ENCODE measurements at regions not wholly inside any gene's neighbourhood (a gene's known extent, or its start where the extent isn't known, plus 50 kb on each side); places are given as distances from the start of the nearest gene placed in this dataset.

- Histone ChIP-seq H3K4me2 (replicated peaks; ENCODE audit: extremely low read depth, low read length, poor library complexity, severe bottlenecking) (no peak overlapping the region), H3K9me3 (replicated peaks in 1 of 2; ENCODE audit: control insufficient read depth in 1 of 2, insufficient read depth in 1 of 2, low read length in 2 of 2) (peaks cover 9 to 12% of the 10 kb centered on the region in 2 donors), H3K36me3 (replicated peaks in 1 of 2; ENCODE audit: control insufficient read depth in 1 of 2, insufficient read depth in 2 of 2, low read length in 2 of 2) (no peaks in the 10 kb centered on the region), H3K4me1 (ENCODE audit: control insufficient read depth in 1 of 2, insufficient read depth in 2 of 2, low read length in 2 of 2) (no peaks in the 10 kb centered on the region), H4K20me1 (ENCODE audit: insufficient read depth, low read length) (no peaks in the 10 kb centered on the region), H3K9ac (ENCODE audit: insufficient read depth, low read length, poor library complexity, severe bottlenecking) (no peak overlapping the region), H3K4me3 (replicated peaks in 1 of 3; ENCODE audit: low read depth in 2 of 3, low read length in 3 of 3) (no peak overlapping the region), H3K27ac (ENCODE audit: low read depth in 1 of 2, low read length in 2 of 2) (no peak overlapping the region), H3K79me2 (ENCODE audit: insufficient read depth, low read length) (no peaks in the 10 kb centered on the region), H3K27me3 (ENCODE audit: control insufficient read depth in 2 of 2, insufficient read depth in 2 of 2, low read length in 2 of 2) (no peaks in the 10 kb centered on the region), H2AFZ (ENCODE audit: insufficient read depth, low read depth, low read length, poor library complexity, severe bottlenecking) (no peak overlapping the region)
- Mint-ChIP-seq H3K4me3 (no peak overlapping the region), H3K9me3 (peaks cover 0 to 17% (median 7%) of the 10 kb centered on the region in 7 donors), H3K4me1 (no peaks in the 10 kb centered on the region), H3K36me3 (no peaks in the 10 kb centered on the region), H3K27ac (no peak overlapping the region), H3K27me3 (ENCODE audit: low read depth in 3 of 3) (no peaks in the 10 kb centered on the region)
- DNase-seq: no peak
- TF ChIP-seq, protein P1, sequence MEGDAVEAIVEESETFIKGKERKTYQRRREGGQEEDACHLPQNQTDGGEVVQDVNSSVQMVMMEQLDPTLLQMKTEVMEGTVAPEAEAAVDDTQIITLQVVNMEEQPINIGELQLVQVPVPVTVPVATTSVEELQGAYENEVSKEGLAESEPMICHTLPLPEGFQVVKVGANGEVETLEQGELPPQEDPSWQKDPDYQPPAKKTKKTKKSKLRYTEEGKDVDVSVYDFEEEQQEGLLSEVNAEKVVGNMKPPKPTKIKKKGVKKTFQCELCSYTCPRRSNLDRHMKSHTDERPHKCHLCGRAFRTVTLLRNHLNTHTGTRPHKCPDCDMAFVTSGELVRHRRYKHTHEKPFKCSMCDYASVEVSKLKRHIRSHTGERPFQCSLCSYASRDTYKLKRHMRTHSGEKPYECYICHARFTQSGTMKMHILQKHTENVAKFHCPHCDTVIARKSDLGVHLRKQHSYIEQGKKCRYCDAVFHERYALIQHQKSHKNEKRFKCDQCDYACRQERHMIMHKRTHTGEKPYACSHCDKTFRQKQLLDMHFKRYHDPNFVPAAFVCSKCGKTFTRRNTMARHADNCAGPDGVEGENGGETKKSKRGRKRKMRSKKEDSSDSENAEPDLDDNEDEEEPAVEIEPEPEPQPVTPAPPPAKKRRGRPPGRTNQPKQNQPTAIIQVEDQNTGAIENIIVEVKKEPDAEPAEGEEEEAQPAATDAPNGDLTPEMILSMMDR (IDR thresholded peaks at IDR 0.05): no peak
- WGBS (ENCODE audit: insufficient coverage): 100% methylated on average over 1 of the region's 3 CpGs
- intact Hi-C loops (cut with micrococcal nuclease): no loop called here
Measured at GRCh38 chr4:187415231-187415630, 580.3 kb upstream of the ZFP42 start.

GRCh38 chr4:187416216-187416615, 579.4 kb upstream of the ZFP42 start:
- no peaks in the 10 kb centered on the region for H3K27me3 Mint-ChIP-seq (ENCODE audit: low read depth in 3 of 3)
- Histone ChIP-seq H3K4me1 (ENCODE audit: control insufficient read depth in 1 of 2, insufficient read depth in 2 of 2, low read length in 2 of 2) (no peaks in the 10 kb centered on the region), H4K20me1 (ENCODE audit: insufficient read depth, low read length) (no peaks in the 10 kb centered on the region), H3K4me2 (replicated peaks; ENCODE audit: extremely low read depth, low read length, poor library complexity, severe bottlenecking) (no peak overlapping the region), H3K9ac (ENCODE audit: insufficient read depth, low read length, poor library complexity, severe bottlenecking) (no peak overlapping the region), H3K36me3 (replicated peaks in 1 of 2; ENCODE audit: control insufficient read depth in 1 of 2, insufficient read depth in 2 of 2, low read length in 2 of 2) (no peaks in the 10 kb centered on the region), H3K79me2 (ENCODE audit: insufficient read depth, low read length) (no peaks in the 10 kb centered on the region), H3K27me3 (ENCODE audit: control insufficient read depth in 2 of 2, insufficient read depth in 2 of 2, low read length in 2 of 2) (no peaks in the 10 kb centered on the region), H3K27ac (ENCODE audit: low read depth in 1 of 2, low read length in 2 of 2) (no peak overlapping the region), H2AFZ (ENCODE audit: insufficient read depth, low read depth, low read length, poor library complexity, severe bottlenecking) (no peak overlapping the region), H3K9me3 (replicated peaks in 1 of 2; ENCODE audit: control insufficient read depth in 1 of 2, insufficient read depth in 1 of 2, low read length in 2 of 2) (peaks cover 9 to 16% of the 10 kb centered on the region in 2 donors), H3K4me3 (replicated peaks in 1 of 3; ENCODE audit: low read depth in 2 of 3, low read length in 3 of 3) (no peak overlapping the region)
- WGBS (ENCODE audit: insufficient coverage): no CpG with 5 or more reads among the region's 3 CpGs
- H3K9me3 Mint-ChIP-seq: peaks cover 0 to 21% (median 10%) of the 10 kb centered on the region in 7 donors
- H3K36me3 Mint-ChIP-seq: no peaks in the 10 kb centered on the region
- H3K27ac Mint-ChIP-seq: no peak overlapping the region
- TF ChIP-seq, protein P1 (IDR thresholded peaks at IDR 0.05): no peak
- no peak overlapping the region for H3K4me3 Mint-ChIP-seq
- H3K4me1 Mint-ChIP-seq: no peaks in the 10 kb centered on the region
- DNase-seq: no peak
- intact Hi-C loops (cut with micrococcal nuclease): no loop called here
